HG03354 (cell line): ENCODE measurements at regions not wholly inside any gene's neighbourhood (a gene's known extent, or its start where the extent isn't known, plus 50 kb on each side); places are given as distances from the start of the nearest gene placed in this dataset.
A peak's percentile ranks its signal among the peaks of the same experiment; 100 is the strongest.

Experiments
- ATAC-seq: cut with Tn5 transposase; IDR thresholded peaks from one replicate; pipeline ENCODE4 v1.9.1; 2021; ENCODE audit warnings: mild to moderate bottlenecking; ENCODE audit not compliant: unreplicated experiment, poor library complexity, severe bottlenecking

DNA sequence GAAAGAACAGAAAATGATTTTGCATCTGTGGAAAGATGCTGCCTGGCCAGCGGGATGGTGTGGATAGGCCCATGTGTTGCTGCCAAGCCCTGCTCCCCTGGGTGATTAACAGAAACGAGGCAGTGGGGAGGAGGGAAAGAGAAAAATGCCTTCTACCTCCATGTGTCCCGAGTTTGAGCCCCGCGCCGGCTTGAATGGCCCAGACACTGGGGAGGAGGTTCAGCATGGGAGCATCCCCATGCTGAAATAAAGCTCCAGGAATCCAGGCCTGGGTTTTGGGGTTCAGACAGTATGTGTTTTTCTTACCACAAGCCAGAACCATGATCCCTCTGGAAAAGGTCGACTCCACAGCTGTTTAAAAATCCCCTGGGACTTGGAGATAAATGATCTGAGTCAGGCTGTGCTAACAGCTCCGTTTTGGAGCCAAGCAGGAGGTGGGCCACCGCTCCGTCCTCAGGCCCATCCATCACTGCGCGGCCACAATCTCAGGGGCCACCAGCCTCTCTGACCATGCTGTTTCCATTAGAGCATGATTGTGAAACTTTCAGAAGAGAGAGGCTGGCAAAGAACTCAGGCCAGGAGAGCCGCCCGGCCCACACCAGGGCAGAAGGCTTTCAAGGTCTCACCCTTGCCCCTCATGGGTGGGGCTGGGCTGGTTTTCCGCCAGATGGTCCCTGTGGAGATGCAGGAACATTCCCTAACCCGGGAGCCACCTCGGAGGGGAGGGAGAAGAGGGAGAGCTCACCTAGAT lies 299.7 kb downstream of the ZEB1 start:
- ATAC-seq = no peak

DNA sequence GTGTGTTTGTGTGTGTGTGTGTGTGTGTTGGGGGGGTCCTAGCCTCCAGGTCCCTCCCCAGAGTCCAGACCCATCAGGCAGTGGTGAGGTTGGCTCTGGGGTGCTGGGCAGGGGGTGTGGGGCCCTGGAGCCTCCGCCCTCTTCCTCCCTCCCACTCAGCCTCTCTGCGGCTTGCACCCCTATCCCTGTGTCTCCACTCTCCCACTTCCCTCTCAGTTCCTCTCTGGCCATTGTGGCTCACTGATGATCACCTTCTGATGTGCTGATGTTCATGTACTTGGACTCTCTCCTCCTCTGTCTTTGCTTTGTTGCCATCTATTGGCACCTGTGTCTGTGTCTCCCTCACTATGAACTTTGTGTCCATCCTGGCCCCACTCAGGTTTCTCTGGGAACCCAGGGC lies 298.7 kb downstream of the ZEB1 start:
- ATAC-seq = no peak

DNA sequence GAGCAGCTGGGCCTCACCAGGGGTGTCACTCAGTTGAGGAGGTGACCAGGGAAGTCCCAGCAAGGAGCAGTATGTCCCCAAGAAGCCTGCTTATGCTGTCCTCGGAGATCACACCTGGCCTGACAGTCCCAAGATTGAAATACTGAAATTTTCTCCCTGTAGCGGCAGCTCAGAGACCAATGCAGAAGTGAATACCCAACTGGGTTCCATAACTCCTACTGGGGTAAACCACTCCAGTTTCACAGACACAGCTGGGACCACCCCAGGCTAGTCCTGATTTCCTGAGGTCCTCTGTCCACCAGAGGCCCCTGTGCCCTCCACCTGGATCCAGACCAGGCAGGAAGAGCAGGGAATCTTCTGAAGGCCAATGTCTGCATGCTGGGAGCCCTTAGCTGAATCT lies 298.1 kb downstream of the ZEB1 start:
- ATAC-seq = no peak

- ATAC-seq = no peak
Measured at GRCh38 chr10:31615129-31615528, 296.1 kb downstream of the ZEB1 start.

- no peak for ATAC-seq
Measured at GRCh38 chr10:31614611-31615010, 295.6 kb downstream of the ZEB1 start.

GRCh38 chr10:31612082-31612481 lies 293.1 kb downstream of the ZEB1 start:
- ATAC-seq = no peak

- ATAC-seq = no peak
Measured at GRCh38 chr10:31611161-31611560, 292.1 kb downstream of the ZEB1 start.

DNA sequence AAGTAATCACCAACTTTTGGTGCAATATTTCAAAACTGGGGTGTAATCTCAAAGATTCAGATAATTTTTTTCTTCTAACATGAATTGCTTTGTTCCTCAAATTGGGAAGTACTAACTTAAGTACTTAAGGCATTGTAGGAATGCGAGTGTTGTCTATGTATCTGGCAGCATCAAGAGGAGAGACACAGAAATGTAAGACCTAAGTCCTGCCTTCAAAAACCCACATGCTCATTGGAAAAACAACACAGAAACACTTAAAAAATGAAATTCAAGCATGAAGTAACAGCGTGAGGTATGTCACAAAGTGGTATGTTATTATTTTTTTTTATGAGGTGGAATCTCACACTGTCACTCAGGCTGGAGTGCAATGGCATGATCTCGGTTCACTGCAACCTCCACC lies 288.5 kb downstream of the ZEB1 start:
- ATAC-seq = no peak

DNA sequence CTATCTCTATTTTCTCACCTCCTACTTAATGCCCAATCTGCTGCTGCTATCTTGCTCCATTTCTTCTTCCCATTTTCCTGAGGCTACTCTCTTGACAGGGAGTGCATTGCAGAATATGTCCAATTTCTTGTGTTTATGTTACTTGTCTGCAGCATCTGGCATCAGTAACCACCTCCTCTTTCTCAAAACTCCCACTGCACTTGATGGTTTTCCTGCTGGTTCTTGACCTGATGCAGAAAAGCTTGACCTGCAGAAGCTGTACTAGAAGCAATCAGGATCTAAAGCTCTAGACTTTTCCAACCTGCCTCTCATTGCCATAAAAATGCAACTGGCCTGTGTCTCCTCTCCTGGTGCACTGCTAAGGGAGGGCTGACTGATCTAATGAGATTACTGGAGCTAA lies 287.8 kb downstream of the ZEB1 start:
- ATAC-seq = no peak

GRCh38 chr10:31605861-31606525 lies 287.0 kb downstream of the ZEB1 start:
- ATAC-seq = no peak

- ATAC-seq = no peak
Measured at GRCh38 chr10:31605426-31605825, 286.4 kb downstream of the ZEB1 start.

DNA sequence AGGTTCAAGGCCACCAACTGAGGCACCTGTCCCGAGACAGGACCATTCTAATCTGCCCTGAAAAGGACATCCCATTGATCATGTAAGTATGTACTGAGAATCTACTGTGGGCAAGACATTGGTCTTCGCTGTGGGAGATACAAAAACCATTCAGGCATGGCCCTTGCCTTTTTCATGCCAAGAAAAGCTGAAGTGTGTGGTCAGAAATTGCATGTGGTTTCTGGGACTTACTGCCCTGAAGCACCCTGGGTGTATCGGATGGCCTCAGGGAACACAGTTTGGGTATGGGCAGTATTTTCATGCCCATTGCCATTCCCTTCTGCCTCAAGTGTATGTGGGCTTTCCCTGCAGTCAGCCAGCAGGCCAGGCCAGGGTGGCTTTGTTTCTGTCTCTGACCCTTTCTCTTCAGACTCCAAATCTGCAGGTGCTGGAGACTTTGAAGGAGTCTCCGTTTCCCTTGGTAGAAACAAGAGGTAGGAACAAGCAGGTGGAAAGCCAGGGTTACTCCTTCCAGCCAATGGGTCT lies 285.7 kb downstream of the ZEB1 start:
- no peak for ATAC-seq

GRCh38 chr10:31604096-31604495 lies 285.1 kb downstream of the ZEB1 start:
- ATAC-seq = no peak

DNA sequence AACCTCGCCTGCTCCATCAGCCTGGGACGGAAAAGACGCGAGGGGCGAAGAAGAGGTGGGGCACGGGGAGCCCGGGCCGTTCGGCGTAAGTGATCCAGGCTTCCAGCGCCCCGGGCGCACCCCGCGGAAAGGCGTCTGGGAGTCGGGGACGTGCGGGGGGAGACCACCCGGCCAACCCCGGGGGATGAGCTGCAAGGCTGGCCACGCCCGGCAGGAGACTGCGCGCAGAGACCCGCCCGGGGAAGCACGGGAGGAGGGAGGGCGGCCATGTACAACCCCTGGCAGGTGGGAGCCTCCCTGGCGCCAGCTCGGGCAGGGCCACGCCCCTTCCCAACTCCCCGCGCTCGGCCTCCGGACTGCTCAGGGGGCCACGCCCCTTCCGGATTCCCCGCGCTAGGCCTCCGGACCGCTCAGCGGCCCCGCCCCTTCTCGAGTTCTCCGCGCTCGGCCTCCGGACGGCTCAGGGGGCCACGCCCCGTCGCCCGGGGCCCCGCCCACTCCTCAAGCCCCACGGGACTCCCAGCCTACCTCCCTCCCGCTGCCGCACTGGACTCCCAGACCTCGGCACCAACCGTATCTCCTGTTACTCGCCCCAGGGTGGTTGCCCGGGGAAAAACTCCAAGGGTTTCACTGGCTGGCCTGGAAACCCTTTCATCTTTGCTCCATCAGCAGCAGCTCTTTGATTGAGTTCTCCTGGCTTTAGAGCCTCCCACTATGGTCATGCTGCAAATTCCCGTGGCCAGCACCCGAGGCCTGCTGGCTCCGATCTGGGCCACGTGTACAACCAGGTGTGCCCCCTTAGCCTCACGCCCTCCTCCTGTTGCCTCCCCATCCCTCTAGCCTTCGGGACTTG lies 284.4 kb downstream of the ZEB1 start:
- peak; percentile 99 for ATAC-seq

DNA sequence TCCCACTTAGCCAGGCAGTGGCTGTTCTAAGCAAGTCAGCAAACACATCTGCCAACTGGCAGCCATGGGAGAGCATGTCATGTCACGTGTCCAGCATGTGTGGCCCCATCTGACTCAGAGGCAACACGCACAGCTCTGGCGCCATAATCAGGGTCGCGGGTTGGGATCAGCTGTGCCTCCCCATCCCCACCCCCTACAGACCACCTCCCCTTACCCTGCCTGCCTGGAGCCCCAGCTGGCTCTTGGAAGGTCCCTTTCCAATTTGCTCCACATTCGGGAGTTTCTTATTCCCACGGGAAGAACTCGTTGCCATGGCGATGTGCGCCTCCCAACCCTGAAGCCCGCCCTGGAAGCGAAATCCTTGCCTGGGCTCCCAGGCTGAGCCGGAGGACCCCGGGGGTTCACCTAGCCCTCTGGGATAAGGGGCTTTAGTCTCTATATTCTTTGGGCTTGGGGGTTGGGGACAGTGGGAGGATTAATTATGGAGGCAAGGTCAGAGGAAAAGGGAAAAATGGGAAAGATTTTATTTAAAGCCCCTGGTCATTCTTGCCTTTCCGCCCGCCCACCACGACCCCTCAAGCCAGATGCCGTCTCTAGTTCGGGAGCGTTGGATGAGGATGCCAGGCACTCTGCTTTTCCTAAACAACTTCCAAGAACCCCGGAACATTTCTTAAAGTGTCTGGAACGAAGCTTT lies 283.7 kb downstream of the ZEB1 start:
- no peak for ATAC-seq

DNA sequence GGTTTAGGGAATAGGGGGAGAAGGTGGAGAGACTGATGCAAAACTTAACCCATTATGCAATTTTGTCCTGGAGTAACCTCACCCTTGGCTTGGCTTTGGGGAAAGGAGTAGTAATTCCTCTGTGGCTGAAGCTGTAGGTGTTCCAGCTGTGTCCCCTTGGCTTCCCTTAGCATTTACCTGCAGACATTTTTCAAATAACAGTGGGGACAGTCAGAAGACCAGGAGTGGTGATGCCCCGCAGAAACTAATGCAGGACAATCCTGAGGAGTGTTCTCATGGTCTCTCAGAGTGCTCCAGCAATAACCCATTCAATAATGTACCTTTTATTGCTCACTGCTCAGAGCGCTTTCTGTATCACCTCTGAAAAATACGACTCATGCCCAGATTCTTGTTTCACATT lies 282.1 kb downstream of the ZEB1 start:
- no peak for ATAC-seq

DNA sequence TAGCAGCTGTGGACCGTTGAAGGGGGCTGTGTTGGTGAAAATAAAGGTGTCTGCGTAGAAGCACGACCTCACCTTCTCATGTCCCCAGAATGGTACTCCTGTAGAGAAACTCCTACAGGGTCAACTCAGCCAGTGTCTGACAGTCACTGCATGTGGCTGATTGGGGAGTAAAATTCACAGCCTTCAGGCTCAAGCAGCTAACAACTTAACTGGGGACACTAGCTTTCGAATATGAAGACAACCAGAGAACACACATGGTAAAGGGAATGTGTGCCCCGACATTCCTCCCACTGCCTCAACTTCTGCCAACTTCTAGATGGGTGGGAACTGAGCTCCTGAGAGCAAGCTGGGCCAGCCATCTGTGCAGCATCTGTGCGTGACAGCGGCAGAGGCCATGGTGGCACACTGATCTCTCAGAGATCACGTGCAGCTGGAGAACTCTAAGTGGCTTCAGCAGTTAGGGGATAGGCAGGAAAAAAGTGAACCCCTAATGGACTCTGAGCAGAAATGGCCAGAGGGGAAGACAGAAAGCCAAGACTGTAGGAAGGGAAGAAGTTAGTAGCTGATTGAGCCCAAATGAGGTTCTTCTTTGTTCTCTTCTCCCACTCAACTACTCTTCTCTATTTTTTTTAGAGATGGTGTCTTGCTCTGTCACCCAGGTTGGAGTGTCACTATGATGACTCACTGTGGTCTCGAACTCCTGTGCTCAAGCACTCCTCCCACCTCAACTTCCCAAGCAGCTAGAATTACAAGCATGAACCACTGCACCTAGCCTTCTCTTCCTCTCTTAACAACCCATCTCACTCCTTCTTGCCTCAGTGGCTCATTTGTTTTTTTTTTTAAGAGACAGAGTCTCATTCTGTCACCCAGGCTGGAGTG lies 280.8 kb downstream of the ZEB1 start:
- ATAC-seq = no peak

DNA sequence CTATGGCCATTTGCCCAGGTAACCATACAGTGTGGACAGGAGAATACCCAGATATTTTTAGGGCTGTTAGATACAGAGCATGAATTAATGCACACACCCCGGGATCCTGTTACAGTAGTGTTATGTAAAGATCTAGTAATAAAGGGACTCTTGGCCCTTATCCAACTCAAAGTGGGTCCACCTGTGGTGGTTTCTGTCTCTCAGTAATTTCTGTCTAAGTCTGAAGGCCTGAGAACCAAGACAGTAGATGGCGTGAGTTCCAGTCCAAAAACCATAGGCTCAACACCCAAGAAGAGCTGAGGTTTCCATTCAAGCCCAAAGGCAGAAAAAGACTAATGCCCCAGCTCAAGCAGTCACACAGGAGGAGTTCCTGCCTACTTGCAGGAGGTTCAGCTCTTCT lies 277.7 kb downstream of the ZEB1 start:
- no peak for ATAC-seq

- no peak for ATAC-seq
Measured at GRCh38 chr10:31595992-31596391, 277.0 kb downstream of the ZEB1 start.
